ENCODE measurements at regions not wholly inside any gene's neighbourhood (a gene's known extent, or its start where the extent isn't known, plus 50 kb on each side); places are given as distances from the start of the nearest gene placed in this dataset.

- DNase-seq: no peak
Observed at GRCh38 chr3:120544361-120544760, 51.8 kb upstream of the NDUFB4 start.

- DNase-seq: peak; percentile 27
Observed at GRCh38 chr3:120536642-120537041, 59.5 kb upstream of the NDUFB4 start.

- no peak for DNase-seq
Observed at GRCh38 chr3:120532969-120533368, 63.2 kb upstream of the NDUFB4 start.

DNA sequence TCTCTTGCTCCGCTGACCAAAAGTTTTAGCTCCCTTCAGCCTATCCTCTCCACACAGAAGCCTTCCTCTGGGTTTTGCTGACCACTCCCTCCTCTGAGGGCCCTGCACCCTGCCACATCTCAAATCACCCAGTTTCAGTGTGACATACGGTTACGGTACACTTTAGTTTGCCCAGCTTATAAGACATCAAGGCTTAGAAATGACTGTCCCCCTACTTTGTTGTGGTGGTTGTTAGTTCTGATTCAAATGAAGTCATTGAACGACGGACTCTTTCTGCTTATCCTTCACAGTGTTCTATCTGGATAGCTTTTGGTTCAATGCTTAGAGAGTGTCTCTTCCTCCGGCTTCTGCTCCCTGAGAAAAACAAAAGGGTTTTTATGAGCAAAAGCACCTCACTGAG is 68.0 kb upstream of the NDUFB4 start:
- DNase-seq: no peak

- DNase-seq: no peak
Observed at GRCh38 chr3:120526011-120526870, 69.9 kb upstream of the NDUFB4 start.

DNA sequence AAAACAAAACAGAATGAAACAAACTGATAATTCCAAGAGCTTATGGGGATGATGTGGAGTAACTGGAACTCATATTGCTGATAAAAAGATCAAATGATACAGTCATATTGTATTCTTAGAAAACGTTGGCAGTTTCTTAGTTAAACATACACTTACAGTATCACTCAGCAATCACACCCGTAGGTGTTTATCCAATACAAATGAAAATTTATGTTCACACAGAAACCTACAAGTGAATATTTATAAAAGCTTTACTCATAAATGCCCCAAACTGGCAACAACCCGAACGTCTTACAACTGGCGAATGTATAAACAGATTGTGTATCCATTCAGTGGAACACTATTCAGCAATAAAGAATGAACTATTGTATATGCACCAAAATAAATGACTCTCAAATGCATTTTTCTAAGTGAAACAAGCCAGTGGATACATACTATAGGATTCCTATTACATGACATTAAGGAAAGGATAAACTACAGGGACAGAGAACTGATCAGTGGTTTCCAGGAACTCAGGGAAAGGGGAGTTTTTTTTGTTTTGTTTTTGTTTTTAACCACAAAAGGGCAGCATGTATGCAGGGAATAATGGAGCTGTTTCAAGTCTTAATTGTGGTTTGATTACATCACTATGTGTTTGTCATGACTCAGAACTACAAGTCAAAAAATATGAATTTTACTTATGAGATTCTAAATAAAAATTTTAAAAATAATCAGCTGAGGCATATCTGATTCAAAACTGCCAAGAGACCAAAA is 71.8 kb upstream of the NDUFB4 start:
- no peak for DNase-seq

DNA sequence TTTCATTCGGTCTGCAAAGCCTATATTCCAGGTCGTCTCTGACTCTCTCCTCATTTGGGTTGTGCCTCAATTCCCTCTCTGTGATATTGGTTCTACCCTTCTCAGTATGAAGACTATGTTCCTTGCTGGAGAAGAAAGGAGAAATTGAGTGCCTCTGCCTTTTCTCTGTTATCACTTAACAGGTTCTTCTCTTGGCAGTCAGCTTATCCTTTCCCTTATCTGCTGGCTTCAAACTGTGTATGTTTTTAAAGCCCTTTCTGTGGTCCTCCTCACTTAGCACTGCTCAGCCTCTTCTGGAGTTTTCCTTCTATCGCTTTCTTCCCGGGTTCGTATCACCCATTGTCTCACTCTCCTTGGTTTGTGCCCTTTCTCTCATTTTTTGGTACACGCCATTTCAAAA is 65.3 kb upstream of the FSTL1 start:
- DNase-seq: no peak

DNA sequence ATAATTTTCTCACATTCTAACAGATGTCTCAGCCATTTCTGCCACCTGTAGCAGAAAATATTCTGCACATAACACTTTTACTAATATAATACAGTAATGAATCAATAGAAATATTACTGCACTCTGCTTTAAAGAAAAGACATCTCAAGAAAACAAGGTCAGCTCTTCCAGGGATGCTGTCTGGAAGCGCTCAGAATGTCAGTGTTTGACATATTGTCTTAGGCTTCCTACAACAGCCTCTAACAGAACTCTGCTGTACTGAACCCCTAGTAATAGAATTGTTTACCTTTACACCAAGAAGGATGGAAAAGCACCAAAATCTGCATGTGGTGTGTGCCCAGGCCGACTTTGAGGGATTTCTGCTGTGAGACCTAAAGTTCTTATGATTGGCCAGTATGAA is 61.9 kb upstream of the FSTL1 start:
- DNase-seq: no peak

GRCh38 chr3:120506828-120507774 is 56.3 kb upstream of the FSTL1 start:
- peak; percentile 75 for DNase-seq

- peak; percentile 95 for DNase-seq
Observed at GRCh38 chr3:120506076-120506827, 55.5 kb upstream of the FSTL1 start.

- no peak for DNase-seq
Observed at GRCh38 chr3:120503727-120504616, 53.2 kb upstream of the FSTL1 start.

DNA sequence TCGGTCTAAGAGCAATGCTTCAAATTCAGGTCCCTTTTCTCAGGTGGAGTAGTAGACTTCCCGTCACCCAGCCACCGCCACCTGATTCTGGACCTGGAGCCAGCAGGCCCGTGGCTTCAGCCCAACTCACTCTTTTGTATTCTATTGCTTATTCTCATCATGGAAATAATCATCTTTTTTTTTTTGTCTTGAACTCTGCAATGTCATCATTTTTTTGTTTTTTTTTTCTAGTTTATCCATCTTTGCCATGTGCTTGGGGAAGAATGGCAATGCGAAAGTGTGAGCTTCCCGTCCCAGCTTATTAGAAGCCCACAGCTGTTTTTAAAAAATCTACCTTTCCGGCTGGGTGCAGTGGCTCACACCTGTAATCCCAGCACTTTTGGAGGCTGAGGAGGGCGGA is 51.3 kb upstream of the FSTL1 start:
- DNase-seq: no peak

All from DMS 273 treated with DMSO at 0.1 percent for 48 hours (cell line).